ENCODE measurements at regions not wholly inside any gene's neighbourhood (a gene's known extent, or its start where the extent isn't known, plus 50 kb on each side); places are given as distances from the start of the nearest gene placed in this dataset.

GRCh38 chr15:70580286-70580685, 183.1 kb downstream of the UACA start:
- TF ChIP-seq POLR2AphosphoS5 (IDR thresholded peaks at IDR 0.05; ENCODE audit: low read depth, low read length) = no peak
- TF ChIP-seq TAF1 (IDR thresholded peaks at IDR 0.05; ENCODE audit: borderline replicate concordance, insufficient read depth, low read length) = no peak
- TF ChIP-seq REST (IDR thresholded peaks at IDR 0.05; ENCODE audit: insufficient read depth in 1 of 2, low read depth in 2 of 2, low read length in 2 of 2) = no peak
